ENCODE measurements at regions not wholly inside any gene's neighbourhood (a gene's known extent, or its start where the extent isn't known, plus 50 kb on each side); places are given as distances from the start of the nearest gene placed in this dataset.

DNA sequence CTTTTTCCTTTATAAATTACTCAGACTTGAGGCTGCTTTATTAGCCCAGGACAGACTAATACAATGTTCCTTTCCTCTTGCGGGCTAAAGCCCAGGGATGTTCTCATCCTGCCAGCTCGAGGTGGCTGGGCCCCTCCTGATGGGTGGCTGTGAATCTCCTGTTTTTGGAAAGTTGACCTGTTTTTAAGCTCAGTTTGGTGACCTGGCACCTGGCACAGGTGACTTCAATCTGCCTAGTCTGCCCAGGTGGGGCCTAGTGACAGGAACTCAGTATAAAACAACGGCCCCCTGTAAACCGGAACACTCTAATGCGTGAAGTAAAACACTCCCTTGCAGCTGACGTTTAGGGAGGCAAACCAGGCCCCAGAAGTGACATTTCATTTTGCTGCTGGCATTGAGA, 92.7 kb upstream of the SNTG2 start:
- POLR2A ChIA-PET: no interaction called here
- no peak for DNase-seq
- Mint-ChIP-seq H3K4me3 (no peak overlapping the region), H3K9me3 (no peaks in the 10 kb centered on the region), H3K27me3 (peaks cover 3% of the 10 kb centered on the region), H3K27ac (no peak overlapping the region), H3K36me3 (ENCODE audit: low read depth) (no peaks in the 10 kb centered on the region), H3K4me1 (peaks cover 5% of the 10 kb centered on the region)
- TF ChIP-seq, protein P1, sequence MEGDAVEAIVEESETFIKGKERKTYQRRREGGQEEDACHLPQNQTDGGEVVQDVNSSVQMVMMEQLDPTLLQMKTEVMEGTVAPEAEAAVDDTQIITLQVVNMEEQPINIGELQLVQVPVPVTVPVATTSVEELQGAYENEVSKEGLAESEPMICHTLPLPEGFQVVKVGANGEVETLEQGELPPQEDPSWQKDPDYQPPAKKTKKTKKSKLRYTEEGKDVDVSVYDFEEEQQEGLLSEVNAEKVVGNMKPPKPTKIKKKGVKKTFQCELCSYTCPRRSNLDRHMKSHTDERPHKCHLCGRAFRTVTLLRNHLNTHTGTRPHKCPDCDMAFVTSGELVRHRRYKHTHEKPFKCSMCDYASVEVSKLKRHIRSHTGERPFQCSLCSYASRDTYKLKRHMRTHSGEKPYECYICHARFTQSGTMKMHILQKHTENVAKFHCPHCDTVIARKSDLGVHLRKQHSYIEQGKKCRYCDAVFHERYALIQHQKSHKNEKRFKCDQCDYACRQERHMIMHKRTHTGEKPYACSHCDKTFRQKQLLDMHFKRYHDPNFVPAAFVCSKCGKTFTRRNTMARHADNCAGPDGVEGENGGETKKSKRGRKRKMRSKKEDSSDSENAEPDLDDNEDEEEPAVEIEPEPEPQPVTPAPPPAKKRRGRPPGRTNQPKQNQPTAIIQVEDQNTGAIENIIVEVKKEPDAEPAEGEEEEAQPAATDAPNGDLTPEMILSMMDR (IDR thresholded peaks at IDR 0.05): no peak
- ATAC-seq (ENCODE audit: low read depth): no peak
- CTCF ChIA-PET: no interaction called here
- intact Hi-C loops (cut with micrococcal nuclease): no loop called here

DNA sequence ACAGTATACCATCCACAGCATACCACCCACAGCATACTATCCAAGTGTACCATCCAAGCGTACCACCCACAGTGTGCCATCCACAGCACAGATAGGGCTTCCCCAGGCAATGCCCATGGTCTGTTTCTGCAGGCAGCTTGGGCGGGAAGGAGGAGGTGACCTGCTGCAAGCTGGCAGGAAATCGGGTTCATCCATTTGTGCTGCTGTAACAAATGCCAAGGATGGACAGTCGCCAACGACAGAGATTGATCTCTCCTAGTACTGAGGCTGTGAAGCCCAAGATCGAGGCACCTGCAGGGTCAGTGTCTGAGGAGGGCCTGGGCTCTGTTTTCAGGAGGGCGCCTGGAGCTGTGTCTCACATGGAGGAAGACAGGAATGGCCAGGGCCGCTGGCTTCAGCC, 93.6 kb upstream of the SNTG2 start:
- CTCF ChIA-PET: no interaction called here
- intact Hi-C loops (cut with micrococcal nuclease): no loop called here

DNA sequence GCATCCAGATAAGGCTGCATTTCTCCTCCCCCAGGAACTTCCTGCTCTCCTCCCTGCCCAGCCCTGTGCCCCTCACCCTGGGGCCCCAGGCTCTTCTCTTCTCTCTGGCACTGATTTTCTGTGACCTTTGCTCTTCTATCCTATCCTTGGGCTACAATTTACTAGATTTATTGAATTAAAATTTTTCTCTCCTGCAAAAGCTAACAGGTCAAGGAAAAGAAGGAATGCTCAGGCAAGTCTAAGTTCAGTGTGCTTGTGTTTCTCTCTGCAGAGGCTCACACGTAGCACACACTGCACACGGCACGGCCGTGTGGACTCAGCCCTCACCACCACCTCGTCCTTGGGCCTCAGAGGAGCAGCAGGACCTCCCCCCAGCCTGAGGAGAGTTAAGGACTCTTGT, 94.2 kb upstream of the SNTG2 start:
- Mint-ChIP-seq H3K36me3 (ENCODE audit: low read depth) (no peaks in the 10 kb centered on the region), H3K27ac (no peak overlapping the region), H3K4me1 (peaks cover 5% of the 10 kb centered on the region), H3K9me3 (no peaks in the 10 kb centered on the region), H3K4me3 (no peak overlapping the region), H3K27me3 (peaks cover 3% of the 10 kb centered on the region)
- DNase-seq: no peak
- no peak for ATAC-seq (ENCODE audit: low read depth)
- TF ChIP-seq, protein P1 (IDR thresholded peaks at IDR 0.05): no peak
- POLR2A ChIA-PET: no interaction called here
- intact Hi-C loops (cut with micrococcal nuclease): no loop called here
- CTCF ChIA-PET: interaction anchor here (1.0 to 1.1 kb wide), 2 partner anchors 688 to 695 kb away, joined by 3 to 4 read pairs; no protein-coding TSS in a partner anchor

More for the DNA sequence above, 93.6 kb upstream of the SNTG2 start:
- H3K27me3 Mint-ChIP-seq: peaks cover 3% of the 10 kb centered on the region
- no peaks in the 10 kb centered on the region for H3K36me3 Mint-ChIP-seq (ENCODE audit: low read depth)
- no peak overlapping the region for H3K4me3 Mint-ChIP-seq
- H3K27ac Mint-ChIP-seq: no peak overlapping the region
- ATAC-seq (ENCODE audit: low read depth): no peak
- TF ChIP-seq, protein P1 (IDR thresholded peaks at IDR 0.05): no peak
- H3K4me1 Mint-ChIP-seq: peaks cover 5% of the 10 kb centered on the region
- POLR2A ChIA-PET: no interaction called here
- DNase-seq: no peak
- H3K9me3 Mint-ChIP-seq: no peaks in the 10 kb centered on the region

DNA sequence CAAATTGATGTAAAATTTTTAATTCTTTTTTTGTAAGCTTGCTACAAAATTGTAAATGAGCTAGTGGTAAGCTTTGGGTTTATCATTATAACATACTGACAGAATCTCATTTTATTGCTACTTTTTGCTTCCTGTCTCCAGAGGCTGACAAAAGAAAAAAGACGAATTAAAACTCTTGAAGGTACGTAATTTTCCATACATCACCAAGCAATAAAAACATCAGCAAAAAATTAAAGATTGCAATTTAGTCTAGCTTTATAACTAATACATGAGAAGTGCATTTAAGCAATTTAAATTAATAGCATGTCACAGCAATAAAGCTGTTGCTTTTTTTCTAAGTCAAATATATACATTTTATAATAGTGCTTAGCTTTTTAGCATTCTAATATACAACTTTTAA, 94.6 kb upstream of the SNTG2 start:
- H3K4me3 Mint-ChIP-seq: no peak overlapping the region

DNA sequence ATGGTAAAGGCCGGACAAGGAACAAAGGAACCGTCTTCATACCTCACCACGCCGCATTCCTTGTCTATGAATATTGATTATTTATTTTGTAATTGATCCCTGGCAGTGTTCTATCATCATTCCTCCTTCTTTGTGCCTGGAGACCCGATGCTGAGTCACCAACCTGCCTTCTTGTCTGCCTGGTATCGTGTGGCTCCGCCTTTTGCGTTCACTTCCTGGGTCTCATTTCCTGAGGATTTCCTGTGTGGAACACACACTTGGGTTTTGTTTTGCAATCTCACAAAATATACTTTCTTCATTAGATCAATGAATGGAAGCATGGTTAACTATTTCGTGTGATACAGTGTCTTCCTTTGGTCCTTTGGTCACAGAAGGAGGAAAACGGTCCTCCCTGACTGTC, 95.5 kb upstream of the SNTG2 start:
- ATAC-seq (ENCODE audit: low read depth): no peak
- CTCF ChIA-PET: interaction anchor here (0.9 to 1.3 kb wide), 2 partner anchors 11 to 697 kb away, joined by 3 read pairs; no protein-coding TSS in a partner anchor
- DNase-seq: no peak
- Mint-ChIP-seq H3K9me3 (no peaks in the 10 kb centered on the region), H3K4me3 (no peak overlapping the region), H3K27me3 (peaks cover 3% of the 10 kb centered on the region), H3K27ac (no peak overlapping the region), H3K36me3 (ENCODE audit: low read depth) (no peaks in the 10 kb centered on the region), H3K4me1 (peaks cover 5% of the 10 kb centered on the region)
- POLR2A ChIA-PET: no interaction called here
- intact Hi-C loops (cut with micrococcal nuclease): no loop called here
- TF ChIP-seq, protein P1 (IDR thresholded peaks at IDR 0.05): no peak

More for the DNA sequence above, 94.6 kb upstream of the SNTG2 start:
- DNase-seq: no peak
- peaks cover 5% of the 10 kb centered on the region for H3K4me1 Mint-ChIP-seq
- CTCF ChIA-PET: interaction anchor here (1.0 to 1.1 kb wide), 2 partner anchors 688 to 695 kb away, joined by 3 to 4 read pairs; no protein-coding TSS in a partner anchor
- no peak for ATAC-seq (ENCODE audit: low read depth)
- intact Hi-C loops (cut with micrococcal nuclease): no loop called here
- peaks cover 3% of the 10 kb centered on the region for H3K27me3 Mint-ChIP-seq
- POLR2A ChIA-PET: no interaction called here
- H3K27ac Mint-ChIP-seq: no peak overlapping the region
- no peaks in the 10 kb centered on the region for H3K36me3 Mint-ChIP-seq (ENCODE audit: low read depth)
- TF ChIP-seq, protein P1 (IDR thresholded peaks at IDR 0.05): no peak
- no peaks in the 10 kb centered on the region for H3K9me3 Mint-ChIP-seq

All from activated B cell treated with CpG ODN at 0.5 μM for 24 hours (primary cell).